Spleen (tissue), 7 donors: ENCODE measurements at regions not wholly inside any gene's neighbourhood (a gene's known extent, or its start where the extent isn't known, plus 50 kb on each side); places are given as distances from the start of the nearest gene placed in this dataset.

Experiments
- POLR2A ChIP-seq, 3 donors: fragments of 450-650 bp; IDR thresholded peaks; one replicate each; pipeline ENCODE4 v1.5.1; 2017; ENCODE audit warnings: antibody characterized with exemption in 3 of 3, mild to moderate bottlenecking in 1 of 3
- TF ChIP-seq, protein P1 (sequence below), 11 experiments: fragments of 200-600 bp in 7 of 11; fragments of 450-650 bp in 4 of 11; sonication (generic) in 4 of 11; IDR thresholded peaks in 8 of 11; conservative IDR thresholded peaks in 3 of 11; 1 replicate in 7 of 11; 2 replicates in 4 of 11; pipeline versions ENCODE4 v1.4.0 to v1.8.0; 2016 to 2021; ENCODE audit warnings: antibody characterized with exemption in 11 of 11, inconsistent platforms in 4 of 11, mild to moderate bottlenecking in 1 of 11
- donor health status: DM: no; HTN: no; CAD: no; lungs with moderate emphysema.
- donor health status: DM: no; HTN: no; CAD: no.
- donor health status: DM: no; HTN: no; CAD: no.

DNA sequence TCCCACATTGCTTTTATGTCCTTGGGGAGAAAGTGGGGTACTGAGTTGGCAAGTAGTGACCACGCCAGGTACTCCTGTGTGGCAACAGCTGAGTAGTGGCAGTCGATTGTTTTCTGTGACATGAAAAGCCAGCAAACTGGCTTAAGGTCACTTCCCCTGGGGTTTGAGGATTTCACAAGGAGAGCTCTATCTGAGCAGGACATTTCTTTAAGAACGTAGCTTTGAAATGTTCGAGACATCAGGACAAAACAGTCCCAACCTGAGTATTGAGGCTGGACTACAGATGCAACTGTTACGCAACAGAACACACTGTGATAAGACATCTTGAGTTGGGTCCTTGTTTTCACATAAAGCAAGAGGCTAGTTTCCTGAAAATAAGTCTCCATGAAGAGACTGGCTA lies 146.7 kb upstream of the KLF14 start:
- no peak for TF ChIP-seq POLR2A (IDR thresholded peaks at IDR 0.05)
- TF ChIP-seq, protein P1, sequence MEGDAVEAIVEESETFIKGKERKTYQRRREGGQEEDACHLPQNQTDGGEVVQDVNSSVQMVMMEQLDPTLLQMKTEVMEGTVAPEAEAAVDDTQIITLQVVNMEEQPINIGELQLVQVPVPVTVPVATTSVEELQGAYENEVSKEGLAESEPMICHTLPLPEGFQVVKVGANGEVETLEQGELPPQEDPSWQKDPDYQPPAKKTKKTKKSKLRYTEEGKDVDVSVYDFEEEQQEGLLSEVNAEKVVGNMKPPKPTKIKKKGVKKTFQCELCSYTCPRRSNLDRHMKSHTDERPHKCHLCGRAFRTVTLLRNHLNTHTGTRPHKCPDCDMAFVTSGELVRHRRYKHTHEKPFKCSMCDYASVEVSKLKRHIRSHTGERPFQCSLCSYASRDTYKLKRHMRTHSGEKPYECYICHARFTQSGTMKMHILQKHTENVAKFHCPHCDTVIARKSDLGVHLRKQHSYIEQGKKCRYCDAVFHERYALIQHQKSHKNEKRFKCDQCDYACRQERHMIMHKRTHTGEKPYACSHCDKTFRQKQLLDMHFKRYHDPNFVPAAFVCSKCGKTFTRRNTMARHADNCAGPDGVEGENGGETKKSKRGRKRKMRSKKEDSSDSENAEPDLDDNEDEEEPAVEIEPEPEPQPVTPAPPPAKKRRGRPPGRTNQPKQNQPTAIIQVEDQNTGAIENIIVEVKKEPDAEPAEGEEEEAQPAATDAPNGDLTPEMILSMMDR (IDR thresholded peaks at IDR 0.05 in 8 of 11, conservative IDR thresholded peaks at IDR 0.05 in 3 of 11): no peak
